PC-9 (cell line): ENCODE measurements at regions not wholly inside any gene's neighbourhood (a gene's known extent, or its start where the extent isn't known, plus 50 kb on each side); places are given as distances from the start of the nearest gene placed in this dataset.

Experiments
- BruUV-seq: library from RNA; stranded (reverse); fragments of 400-500 nt; replicated peaks from 2 replicates; lab custom pipeline; 2021; lab: Mats Ljungman, UMichigan
- CTCF ChIA-PET: fragments of 300-600 bp; sonication (Branson Sonifier 250); formaldehyde crosslinking; loops from one replicate; lab custom pipeline; 2022; ENCODE audit warnings: antibody characterized with exemption; lab: Charles Lee
- POLR2A ChIA-PET: fragments of 300-600 bp; sonication (Branson Sonifier 250); formaldehyde crosslinking; loops from one replicate; lab custom pipeline; 2022; ENCODE audit warnings: antibody characterized with exemption; ENCODE audit not compliant: unreplicated experiment; lab: Charles Lee
- DNase-seq, 2 experiments: peaks; one replicate each; pipeline versions ENCODE4 v3.0.0 to v3.0.0-alpha.2; 2015 to 2022; ENCODE audit warnings: mixed read lengths in 1 of 2
- H2AFZ ChIP-seq: fragments of 200-600 bp; sonication (generic); 2 replicates; pipeline ENCODE4 v1.8.1; 2017; ENCODE audit warnings: antibody characterized with exemption
- H3F3A ChIP-seq: fragments of 200-600 bp; sonication (generic); 2 replicates; pipeline ENCODE4 v1.8.1; 2017; ENCODE audit warnings: antibody characterized with exemption, mild to moderate bottlenecking, low read depth; ENCODE audit not compliant: insufficient read depth
- H3K27ac ChIP-seq: fragments of 200-600 bp; sonication (generic); 2 replicates; pipeline ENCODE4 v1.6.1; 2016; ENCODE audit warnings: mixed run types
- H3K27me3 ChIP-seq: fragments of 200-600 bp; sonication (generic); 2 replicates; pipeline ENCODE4 v1.6.1; 2016; ENCODE audit warnings: low read depth, mixed run types; ENCODE audit not compliant: insufficient read depth
- H3K36me3 ChIP-seq: fragments of 200-600 bp; sonication (generic); 2 replicates; pipeline ENCODE4 v1.6.1; 2016; ENCODE audit warnings: low read depth, mixed run types
- H3K4me1 ChIP-seq: fragments of 200-600 bp; sonication (generic); replicated peaks from 2 replicates; pipeline ENCODE4 v1.6.1; 2016; ENCODE audit warnings: mixed run types; ENCODE audit not compliant: insufficient read depth
- H3K4me2 ChIP-seq: fragments of 200-600 bp; sonication (generic); 2 replicates; pipeline ENCODE4 v1.6.1; 2017; ENCODE audit warnings: mixed run types
- H3K4me3 ChIP-seq: fragments of 200-600 bp; sonication (generic); 2 replicates; pipeline ENCODE4 v1.6.1; 2016; ENCODE audit warnings: mixed run types
- H3K79me2 ChIP-seq: fragments of 200-600 bp; sonication (generic); 2 replicates; pipeline ENCODE4 v1.6.1; 2017; ENCODE audit warnings: low read depth, mixed run types
- H3K9me2 ChIP-seq: fragments of 200-600 bp; sonication (generic); 2 replicates; pipeline ENCODE4 v1.8.1; 2017; ENCODE audit warnings: mild to moderate bottlenecking; ENCODE audit not compliant: insufficient read depth
- H3K9me3 ChIP-seq: fragments of 200-600 bp; sonication (generic); 2 replicates; pipeline ENCODE4 v1.8.1; 2016; ENCODE audit warnings: low read depth; ENCODE audit not compliant: insufficient read depth
- H4K20me1 ChIP-seq: fragments of 200-600 bp; sonication (generic); 2 replicates; pipeline ENCODE4 v1.8.1; 2017; ENCODE audit not compliant: insufficient read depth
- CTCF ChIP-seq: fragments of 200-600 bp; sonication (generic); conservative IDR thresholded peaks from 2 replicates; pipeline ENCODE4 v1.6.1; 2017; ENCODE audit warnings: mixed run types, antibody characterized with exemption, mild to moderate bottlenecking, moderate library complexity
- EZH2 ChIP-seq: fragments of 200-600 bp; sonication (generic); IDR thresholded peaks from 2 replicates; pipeline ENCODE4 v1.8.0; 2017; ENCODE audit warnings: antibody characterized with exemption, low read depth
- intact Hi-C: fragments of 100-400 bp; cut with micrococcal nuclease; formaldehyde crosslinking; loops from one replicate; pipeline ENCODE4 v1.10.0; 2022; ENCODE audit not compliant: unreplicated experiment

- ChIA-PET CTCF (no interaction called here), POLR2A (interaction anchor here (0.7 kb wide), 1 partner anchor 26 kb away, joined by 8 read pairs; no protein-coding TSS in a partner anchor)
- Histone ChIP-seq H3K9me3 (no peaks in the 10 kb centered on the region), H4K20me1 (no peaks in the 10 kb centered on the region), H2AFZ (no peak overlapping the region), H3K4me3 (no peak overlapping the region), H3K79me2 (no peaks in the 10 kb centered on the region), H3K27ac (no peak overlapping the region), H3F3A (no peaks in the 10 kb centered on the region), H3K4me2 (no peak overlapping the region), H3K9me2 (no peaks in the 10 kb centered on the region), H3K4me1 (no peaks in the 10 kb centered on the region), H3K36me3 (no peaks in the 10 kb centered on the region), H3K27me3 (no peaks in the 10 kb centered on the region)
- intact Hi-C loops = no loop called here
- DNase-seq = no peak
- no TSS peak for BruUV-seq
- TF ChIP-seq CTCF = no peak
- no peak for TF ChIP-seq EZH2
Measured at GRCh38 chr3:110393941-110394340, 677.7 kb upstream of the NECTIN3 start.

- Histone ChIP-seq H3K4me2 (no peak overlapping the region), H3K9me3 (no peaks in the 10 kb centered on the region), H3K4me3 (no peak overlapping the region), H3F3A (no peaks in the 10 kb centered on the region), H3K27ac (no peak overlapping the region), H3K27me3 (no peaks in the 10 kb centered on the region), H2AFZ (no peak overlapping the region), H4K20me1 (no peaks in the 10 kb centered on the region), H3K9me2 (no peaks in the 10 kb centered on the region), H3K36me3 (no peaks in the 10 kb centered on the region), H3K4me1 (no peaks in the 10 kb centered on the region), H3K79me2 (no peaks in the 10 kb centered on the region)
- intact Hi-C loops = no loop called here
- no peak for TF ChIP-seq CTCF
- TF ChIP-seq EZH2 = no peak
- BruUV-seq = no TSS peak
- DNase-seq = no peak
- ChIA-PET POLR2A (no interaction called here), CTCF (no interaction called here)
Measured at GRCh38 chr3:110397115-110397514, 674.5 kb upstream of the NECTIN3 start.

GRCh38 chr3:110400315-110400714, 671.3 kb upstream of the NECTIN3 start:
- Histone ChIP-seq H3K9me3 (no peaks in the 10 kb centered on the region), H3K4me3 (no peak overlapping the region), H2AFZ (no peak overlapping the region), H3K4me2 (no peak overlapping the region), H3K4me1 (no peaks in the 10 kb centered on the region), H4K20me1 (no peaks in the 10 kb centered on the region), H3K9me2 (no peaks in the 10 kb centered on the region), H3K27ac (no peak overlapping the region), H3K79me2 (no peaks in the 10 kb centered on the region), H3K36me3 (no peaks in the 10 kb centered on the region), H3K27me3 (no peaks in the 10 kb centered on the region), H3F3A (no peaks in the 10 kb centered on the region)
- TF ChIP-seq CTCF (no peak), EZH2 (no peak)
- POLR2A ChIA-PET = no interaction called here
- intact Hi-C loops = no loop called here
- no peak for DNase-seq
- CTCF ChIA-PET = no interaction called here
- no TSS peak for BruUV-seq
